ENCODE measurements at regions not wholly inside any gene's neighbourhood (a gene's known extent, or its start where the extent isn't known, plus 50 kb on each side); places are given as distances from the start of the nearest gene placed in this dataset.
"Not testable (repeated sequence)": the region's sequence is repeated elsewhere in the genome, so short reads cannot be mapped to it uniquely, and the experiment has no call there.

DNA sequence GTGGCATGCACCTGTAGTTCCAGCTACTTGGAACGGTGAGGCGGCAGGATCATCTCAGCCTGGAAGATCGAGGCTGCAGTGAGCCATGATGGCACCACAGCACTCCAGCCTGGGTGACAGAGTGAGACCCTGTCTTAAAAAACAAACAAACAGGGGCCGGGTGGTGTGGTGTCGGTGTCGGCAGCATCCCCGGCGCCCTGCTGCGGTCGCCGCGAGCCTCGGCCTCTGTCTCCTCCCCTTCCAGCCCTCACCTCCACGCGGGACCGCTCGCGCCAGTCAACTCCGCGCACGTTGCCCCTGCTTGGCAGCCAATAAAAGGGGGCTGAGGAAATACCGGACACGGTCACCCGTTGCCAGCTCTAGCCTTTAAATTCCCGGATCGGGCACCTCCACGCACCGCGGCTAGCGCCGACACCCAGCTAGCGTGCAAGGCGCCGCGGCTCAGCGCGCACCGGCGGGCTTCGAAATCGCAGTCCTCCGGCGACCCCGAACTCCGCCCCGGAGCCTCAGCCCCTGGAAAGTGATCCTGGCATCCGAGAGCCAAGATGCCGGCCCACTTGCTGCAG lies 204.7 kb downstream of the CDRT15L2 start:
- DNase-seq (ENCODE audit: low spot score) = no peak
- H3K4me1 Mint-ChIP-seq (ENCODE audit: low read depth) = peaks cover 2% of the 10 kb centered on the region
- H3K27ac Mint-ChIP-seq = no peak overlapping the region
- H3K4me3 Mint-ChIP-seq (ENCODE audit: low read depth) = no peak overlapping the region
- intact Hi-C loops (cut with micrococcal nuclease) = no loop called here
- no peaks in the 10 kb centered on the region for H3K9me3 Mint-ChIP-seq
- H3K36me3 Mint-ChIP-seq (ENCODE audit: low read depth) = no peaks in the 10 kb centered on the region
- peaks cover 21% of the 10 kb centered on the region for H3K27me3 Mint-ChIP-seq (ENCODE audit: low read depth)

DNA sequence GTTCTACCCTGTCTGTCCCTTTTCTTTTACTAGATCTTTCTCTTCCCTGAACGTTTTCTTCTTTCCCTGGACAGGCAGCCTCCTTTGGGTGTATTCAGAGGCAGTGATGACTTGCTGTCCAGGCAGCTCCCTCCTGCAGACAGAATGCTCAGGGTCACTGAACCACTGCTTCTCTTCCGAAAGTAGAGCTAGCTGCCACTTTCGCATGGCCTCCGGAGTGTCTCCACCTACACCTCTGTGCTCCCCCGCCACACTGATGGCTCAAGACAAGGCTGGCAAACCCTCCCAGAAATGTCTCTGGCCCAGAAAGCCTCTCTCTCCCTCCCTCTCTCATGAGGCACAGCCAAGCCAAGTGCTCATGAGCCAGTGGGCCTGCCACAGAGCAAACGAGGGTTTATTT lies 207.8 kb downstream of the CDRT15L2 start:
- H3K36me3 Mint-ChIP-seq (ENCODE audit: low read depth) = no peaks in the 10 kb centered on the region
- no peak overlapping the region for H3K27ac Mint-ChIP-seq
- intact Hi-C loops (cut with micrococcal nuclease) = no loop called here
- H3K4me1 Mint-ChIP-seq (ENCODE audit: low read depth) = peaks cover 2% of the 10 kb centered on the region
- H3K4me3 Mint-ChIP-seq (ENCODE audit: low read depth) = no peak overlapping the region
- DNase-seq (ENCODE audit: low spot score) = no peak
- H3K9me3 Mint-ChIP-seq = no peaks in the 10 kb centered on the region
- H3K27me3 Mint-ChIP-seq (ENCODE audit: low read depth) = peaks cover 21% of the 10 kb centered on the region

- H3K27me3 Mint-ChIP-seq (ENCODE audit: low read depth) = peaks cover 3% of the 10 kb centered on the region
- H3K27ac Mint-ChIP-seq = no peak overlapping the region
- H3K4me3 Mint-ChIP-seq (ENCODE audit: low read depth) = no peak overlapping the region
- peaks cover 2% of the 10 kb centered on the region for H3K36me3 Mint-ChIP-seq (ENCODE audit: low read depth)
- peaks cover 9% of the 10 kb centered on the region for H3K4me1 Mint-ChIP-seq (ENCODE audit: low read depth)
- intact Hi-C loops (cut with micrococcal nuclease) = no loop called here
- DNase-seq (ENCODE audit: low spot score) = no peak
- H3K9me3 Mint-ChIP-seq = no peaks in the 10 kb centered on the region
These were observed 212.1 kb downstream of the CDRT15L2 start for GRCh38 chr17:20791626-20792025.

DNA sequence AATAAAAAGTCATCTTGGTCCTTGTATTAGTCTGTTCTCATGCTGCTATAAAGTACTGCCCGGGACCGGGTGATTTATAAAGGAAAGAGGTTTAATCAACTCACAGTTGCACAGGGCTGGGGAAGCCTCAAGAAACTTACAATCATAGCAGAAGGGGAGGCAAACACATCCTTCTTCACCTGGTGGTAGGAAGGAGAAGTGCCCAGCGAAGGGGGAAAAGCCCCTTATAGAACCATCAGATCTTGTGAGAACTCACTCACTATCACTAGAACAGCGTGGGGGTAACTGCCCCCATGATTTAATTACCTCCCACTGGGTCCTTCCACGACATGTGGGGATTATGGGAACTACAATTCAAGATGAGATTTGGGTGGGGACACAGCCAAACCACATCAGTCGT lies 215.0 kb downstream of the CDRT15L2 start:
- H3K27ac Mint-ChIP-seq; H3K27me3 Mint-ChIP-seq (ENCODE audit: low read depth); H3K36me3 Mint-ChIP-seq (ENCODE audit: low read depth); H3K4me3 Mint-ChIP-seq (ENCODE audit: low read depth); intact Hi-C loops (cut with micrococcal nuclease); DNase-seq (ENCODE audit: low spot score); H3K9me3 Mint-ChIP-seq: not testable (repeated sequence)
- peaks cover 28% of the 10 kb centered on the region for H3K4me1 Mint-ChIP-seq (ENCODE audit: low read depth)

- intact Hi-C loops (cut with micrococcal nuclease) = no loop called here
- peak overlapping the region; percentile 94 for H3K27ac Mint-ChIP-seq
- no peaks in the 10 kb centered on the region for H3K9me3 Mint-ChIP-seq
- H3K36me3 Mint-ChIP-seq (ENCODE audit: low read depth) = peaks cover 2% of the 10 kb centered on the region
- H3K27me3 Mint-ChIP-seq (ENCODE audit: low read depth) = no peaks in the 10 kb centered on the region
- no peak for DNase-seq (ENCODE audit: low spot score)
- H3K4me3 Mint-ChIP-seq (ENCODE audit: low read depth) = peak overlapping the region; percentile 65
- peaks cover 30% of the 10 kb centered on the region for H3K4me1 Mint-ChIP-seq (ENCODE audit: low read depth)
These were observed 217.8 kb downstream of the CDRT15L2 start for GRCh38 chr17:20797292-20797691.

DNA sequence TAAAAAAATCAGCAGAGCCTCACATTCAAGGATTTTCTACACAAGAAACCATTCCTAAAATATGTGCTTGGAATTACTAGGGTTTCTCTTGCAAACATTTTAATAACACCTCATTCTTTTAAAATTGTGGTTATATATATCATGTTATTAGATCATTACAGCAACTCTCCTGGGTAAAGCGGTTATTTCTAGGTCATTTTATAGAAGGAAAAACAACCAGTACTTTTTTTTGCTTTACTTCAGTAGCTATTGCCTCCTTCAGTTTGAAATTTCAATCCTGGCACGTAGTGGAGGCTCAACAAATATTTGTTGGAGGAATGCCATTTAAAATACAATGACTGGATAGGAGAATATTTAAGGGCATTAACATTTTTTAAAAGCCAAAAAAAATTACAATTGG lies 220.6 kb downstream of the CDRT15L2 start:
- H3K36me3 Mint-ChIP-seq (ENCODE audit: low read depth) = peaks cover 2% of the 10 kb centered on the region
- intact Hi-C loops (cut with micrococcal nuclease) = loop anchor here (2.0 to 5.0 kb wide), 2 partner anchors 49 to 192 kb away; no protein-coding TSS in a partner anchor
- H3K9me3 Mint-ChIP-seq = no peaks in the 10 kb centered on the region
- peaks cover 33% of the 10 kb centered on the region for H3K4me1 Mint-ChIP-seq (ENCODE audit: low read depth)
- no peak for DNase-seq (ENCODE audit: low spot score)
- no peak overlapping the region for H3K27ac Mint-ChIP-seq
- H3K4me3 Mint-ChIP-seq (ENCODE audit: low read depth) = no peak overlapping the region
- H3K27me3 Mint-ChIP-seq (ENCODE audit: low read depth) = no peaks in the 10 kb centered on the region

- Mint-ChIP-seq H3K9me3 (peaks cover 6% of the 10 kb centered on the region), H3K4me1 (ENCODE audit: low read depth) (peaks cover 7% of the 10 kb centered on the region), H3K27me3 (ENCODE audit: low read depth) (no peaks in the 10 kb centered on the region), H3K36me3 (ENCODE audit: low read depth) (no peaks in the 10 kb centered on the region), H3K27ac (no peak overlapping the region), H3K4me3 (ENCODE audit: low read depth) (no peak overlapping the region)
- intact Hi-C loops (cut with micrococcal nuclease) = no loop called here
- no peak for DNase-seq (ENCODE audit: low spot score)
These were observed 226.2 kb downstream of the CDRT15L2 start for GRCh38 chr17:20805751-20806150.

DNA sequence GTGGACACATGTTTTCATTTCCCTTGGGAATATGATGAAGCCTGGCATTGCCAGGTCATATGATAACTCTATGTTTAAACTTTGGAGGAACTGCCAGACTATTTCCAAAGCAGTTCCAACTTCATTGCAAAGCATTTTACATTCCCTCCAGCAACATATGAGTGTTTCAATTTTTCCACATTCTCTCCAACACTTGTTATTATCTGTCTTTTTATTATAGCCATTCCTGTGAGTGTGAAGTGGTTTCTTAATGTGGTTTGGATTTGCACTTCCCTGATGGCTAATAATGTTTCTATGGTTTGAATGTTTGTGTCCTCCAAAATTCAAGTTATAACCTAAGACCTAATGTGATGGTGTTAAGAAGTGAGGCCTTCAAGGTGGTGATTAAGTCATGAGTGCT lies 228.0 kb downstream of the CDRT15L2 start:
- peaks cover 11% of the 10 kb centered on the region for H3K4me1 Mint-ChIP-seq (ENCODE audit: low read depth)
- intact Hi-C loops (cut with micrococcal nuclease); H3K27me3 Mint-ChIP-seq (ENCODE audit: low read depth); DNase-seq (ENCODE audit: low spot score); H3K4me3 Mint-ChIP-seq (ENCODE audit: low read depth); H3K27ac Mint-ChIP-seq; H3K9me3 Mint-ChIP-seq; H3K36me3 Mint-ChIP-seq (ENCODE audit: low read depth): not testable (repeated sequence)

DNA sequence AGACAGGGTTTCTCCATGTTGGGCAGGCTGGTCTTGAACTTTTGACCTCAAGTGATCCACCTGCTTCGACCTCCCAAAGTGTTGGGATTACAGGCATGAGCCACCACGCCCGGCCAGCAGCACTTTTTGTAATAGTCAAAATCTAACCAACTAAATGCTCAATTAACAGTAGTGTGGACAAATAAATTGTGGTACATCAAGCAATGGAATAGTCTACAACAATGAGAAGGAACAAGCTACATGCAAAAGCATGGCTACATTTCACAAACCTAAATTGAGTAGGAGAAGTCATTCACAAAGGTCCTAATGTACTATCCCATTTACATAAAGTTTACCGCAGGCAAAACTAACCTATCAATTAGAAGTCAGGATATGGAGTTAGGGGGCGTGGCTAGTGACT lies 227.4 kb downstream of the USP22 start:
- H3K36me3 Mint-ChIP-seq (ENCODE audit: low read depth); H3K9me3 Mint-ChIP-seq; H3K27ac Mint-ChIP-seq; H3K4me3 Mint-ChIP-seq (ENCODE audit: low read depth); intact Hi-C loops (cut with micrococcal nuclease); H3K27me3 Mint-ChIP-seq (ENCODE audit: low read depth); DNase-seq (ENCODE audit: low spot score); H3K4me1 Mint-ChIP-seq (ENCODE audit: low read depth): not testable (repeated sequence)

DNA sequence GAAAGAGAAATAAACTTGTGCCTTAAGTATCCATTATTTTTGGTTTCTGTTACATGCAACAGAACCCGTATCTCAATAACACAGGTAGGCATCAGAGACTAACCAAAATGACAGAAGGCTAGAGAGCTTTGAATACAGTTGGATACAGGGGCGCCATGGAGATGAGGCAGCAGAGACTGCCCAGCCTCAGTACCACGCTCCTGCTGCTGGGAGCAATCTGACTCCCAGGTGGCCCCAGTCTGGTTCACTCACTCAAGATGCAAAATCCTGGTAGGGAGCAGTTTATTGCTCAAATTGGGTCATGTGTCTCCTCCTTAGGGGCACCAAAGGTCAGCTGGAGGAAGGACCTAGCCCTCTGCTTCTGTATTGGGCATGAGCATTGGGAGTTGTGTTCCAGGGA lies 218.9 kb downstream of the USP22 start:
- no peak overlapping the region for H3K27ac Mint-ChIP-seq
- H3K4me3 Mint-ChIP-seq (ENCODE audit: low read depth) = no peak overlapping the region
- intact Hi-C loops (cut with micrococcal nuclease) = no loop called here
- peaks cover 20% of the 10 kb centered on the region for H3K27me3 Mint-ChIP-seq (ENCODE audit: low read depth)
- H3K4me1 Mint-ChIP-seq (ENCODE audit: low read depth) = no peaks in the 10 kb centered on the region
- DNase-seq (ENCODE audit: low spot score) = no peak
- no peaks in the 10 kb centered on the region for H3K9me3 Mint-ChIP-seq
- no peaks in the 10 kb centered on the region for H3K36me3 Mint-ChIP-seq (ENCODE audit: low read depth)

GRCh38 chr17:20825539-20825938 lies 217.3 kb downstream of the USP22 start:
- Mint-ChIP-seq H3K9me3 (no peaks in the 10 kb centered on the region), H3K4me1 (ENCODE audit: low read depth) (no peaks in the 10 kb centered on the region), H3K36me3 (ENCODE audit: low read depth) (no peaks in the 10 kb centered on the region), H3K4me3 (ENCODE audit: low read depth) (no peak overlapping the region), H3K27me3 (ENCODE audit: low read depth) (peaks cover 24% of the 10 kb centered on the region), H3K27ac (no peak overlapping the region)
- DNase-seq (ENCODE audit: low spot score) = no peak
- intact Hi-C loops (cut with micrococcal nuclease) = no loop called here

DNA sequence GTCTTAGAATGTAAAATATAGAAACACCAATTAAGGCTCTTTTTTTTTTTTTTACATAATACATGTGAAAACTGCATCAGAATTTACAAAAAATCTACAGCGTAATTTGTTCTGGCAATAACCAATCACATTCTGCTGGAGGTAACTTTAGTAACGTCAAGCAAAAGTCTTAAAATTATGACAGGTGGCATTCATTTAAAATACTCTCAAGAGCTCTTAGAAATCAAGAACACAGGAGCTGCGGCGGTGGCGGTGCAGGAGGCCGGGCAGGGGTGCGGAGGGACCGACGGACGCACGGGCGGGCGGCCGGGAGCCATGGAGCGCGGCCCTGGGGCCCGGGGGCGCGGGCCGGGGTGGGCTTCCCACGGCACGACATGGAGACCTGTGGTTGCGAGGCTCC lies 202.4 kb downstream of the USP22 start:
- intact Hi-C loops (cut with micrococcal nuclease); H3K27ac Mint-ChIP-seq; H3K4me3 Mint-ChIP-seq (ENCODE audit: low read depth); H3K36me3 Mint-ChIP-seq (ENCODE audit: low read depth); H3K4me1 Mint-ChIP-seq (ENCODE audit: low read depth); H3K9me3 Mint-ChIP-seq; DNase-seq (ENCODE audit: low spot score): not testable (repeated sequence)
- peaks cover 28% of the 10 kb centered on the region for H3K27me3 Mint-ChIP-seq (ENCODE audit: low read depth)

DNA sequence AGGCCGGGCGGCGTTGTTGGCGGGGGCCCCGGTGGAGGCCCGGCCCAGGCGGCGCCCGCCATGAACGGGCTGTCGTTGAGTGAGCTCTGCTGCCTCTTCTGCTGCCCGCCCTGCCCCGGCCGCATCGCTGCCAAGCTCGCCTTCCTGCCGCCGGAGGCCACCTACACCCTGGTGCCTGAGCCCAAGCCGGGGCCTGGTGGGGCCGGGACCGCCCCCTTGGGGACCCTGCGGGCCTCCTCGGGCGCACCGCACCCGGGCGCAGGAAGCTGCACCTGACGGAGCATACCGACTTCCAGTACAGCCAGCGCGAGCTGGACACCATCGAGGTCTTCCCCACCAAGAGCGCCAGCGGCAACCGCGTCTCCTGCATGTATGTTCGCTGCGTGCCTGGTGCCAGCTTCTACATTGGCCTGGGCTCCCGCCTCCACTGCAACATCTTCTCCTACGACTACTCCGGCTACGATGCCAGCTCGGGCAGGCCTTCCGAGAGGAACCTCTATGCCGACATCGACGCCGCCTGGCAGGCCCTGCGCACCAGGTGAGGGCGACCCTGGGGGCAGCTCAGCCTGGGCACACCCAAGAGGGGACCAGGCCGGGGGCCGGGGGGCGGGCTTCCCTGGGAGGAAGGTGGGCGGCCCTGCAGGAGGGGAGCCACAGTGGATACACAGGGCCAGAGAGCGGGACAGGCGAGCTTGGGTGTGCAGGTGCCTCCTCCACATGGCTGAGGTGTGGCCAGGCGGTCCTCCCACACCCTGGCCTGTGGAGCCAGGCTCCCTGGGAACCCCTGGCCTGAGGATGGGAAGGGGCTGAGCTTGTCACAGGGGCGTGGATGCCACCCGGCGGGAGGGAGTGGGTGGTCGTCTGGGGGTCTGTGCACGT lies 201.6 kb downstream of the USP22 start:
- H3K27ac Mint-ChIP-seq; DNase-seq (ENCODE audit: low spot score); H3K4me1 Mint-ChIP-seq (ENCODE audit: low read depth); H3K9me3 Mint-ChIP-seq; H3K36me3 Mint-ChIP-seq (ENCODE audit: low read depth); intact Hi-C loops (cut with micrococcal nuclease): not testable (repeated sequence)
- H3K27me3 Mint-ChIP-seq (ENCODE audit: low read depth) = peaks cover 28% of the 10 kb centered on the region
- peak overlapping the region; percentile 37 for H3K4me3 Mint-ChIP-seq (ENCODE audit: low read depth)
